Activated CD4-positive, alpha-beta memory T cell treated with anti-CD3 and anti-CD28 coated beads, Interleukin-2, amount 10 ng/mL, durations not matched to agents 7 days and 5 days (primary cell): ENCODE measurements at regions not wholly inside any gene's neighbourhood (a gene's known extent, or its start where the extent isn't known, plus 50 kb on each side); places are given as distances from the start of the nearest gene placed in this dataset.
"Not testable (repeated sequence)": the region's sequence is repeated elsewhere in the genome, so short reads cannot be mapped to it uniquely, and the experiment has no call there.

Experiments
- CTCF ChIA-PET: fragments of 350-600 bp; sonication (Branson Sonifier 250); formaldehyde crosslinking; loops from one replicate; lab custom pipeline; 2021; ENCODE audit warnings: antibody characterized with exemption, inconsistent platforms; lab: Charles Lee
- POLR2A ChIA-PET: fragments of 350-600 bp; sonication (Branson Sonifier 250); formaldehyde crosslinking; loops from one replicate; lab custom pipeline; 2021; ENCODE audit warnings: antibody characterized with exemption; lab: Charles Lee
- DNase-seq: peaks from one replicate; pipeline ENCODE4 v3.0.0-alpha.2; 2020
- H3K27ac Mint-ChIP-seq: one replicate; pipeline ENCODE4 v1.8.0; 2021; ENCODE audit warnings: mild to moderate bottlenecking, mixed read lengths
- H3K27me3 Mint-ChIP-seq: one replicate; pipeline ENCODE4 v1.8.0; 2021; ENCODE audit warnings: mixed read lengths
- H3K36me3 Mint-ChIP-seq: one replicate; pipeline ENCODE4 v1.8.0; 2021; ENCODE audit warnings: low read depth, mixed read lengths
- H3K4me1 Mint-ChIP-seq: one replicate; pipeline ENCODE4 v1.8.0; 2021; ENCODE audit warnings: mixed read lengths
- H3K4me3 Mint-ChIP-seq: one replicate; pipeline ENCODE4 v1.8.0; 2021; ENCODE audit warnings: mild to moderate bottlenecking, mixed read lengths
- H3K9me3 Mint-ChIP-seq: one replicate; pipeline ENCODE4 v1.8.0; 2021; ENCODE audit warnings: mixed read lengths

DNA sequence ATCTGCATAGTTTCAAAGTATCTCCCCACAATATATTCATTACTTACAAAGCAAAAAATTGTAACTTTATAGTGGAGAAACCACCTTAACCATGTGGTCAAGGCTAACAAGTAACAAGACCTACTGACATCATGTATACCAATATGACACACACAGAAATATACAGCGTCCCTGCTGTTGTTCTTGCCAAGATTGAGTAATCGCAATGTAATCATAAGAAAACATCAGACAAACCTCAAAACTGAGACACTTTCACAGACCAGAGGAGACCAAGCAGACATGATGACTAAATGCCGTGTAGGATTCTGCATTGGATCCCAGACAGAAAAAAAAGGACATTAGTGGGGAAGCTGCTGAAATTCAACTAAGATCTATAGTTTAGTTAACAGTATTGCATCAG lies 123.0 kb downstream of the ACAA2 start:
- H3K36me3 Mint-ChIP-seq: no peaks in the 10 kb centered on the region
- CTCF ChIA-PET: no interaction called here
- no peak overlapping the region for H3K27ac Mint-ChIP-seq

GRCh38 chr18:49685231-49685942 lies 123.5 kb downstream of the LIPG start:
- H3K27ac Mint-ChIP-seq: no peak overlapping the region
- peaks cover 5% of the 10 kb centered on the region for H3K27me3 Mint-ChIP-seq
- POLR2A ChIA-PET: no interaction called here
- no peak overlapping the region for H3K4me3 Mint-ChIP-seq
- peaks cover 11% of the 10 kb centered on the region for H3K4me1 Mint-ChIP-seq
- CTCF ChIA-PET: no interaction called here
- DNase-seq: no peak
- H3K9me3 Mint-ChIP-seq: no peaks in the 10 kb centered on the region
- H3K36me3 Mint-ChIP-seq: no peaks in the 10 kb centered on the region

More for the DNA sequence above, 123.0 kb downstream of the ACAA2 start:
- H3K4me3 Mint-ChIP-seq: no peak overlapping the region
- DNase-seq: no peak
- no peaks in the 10 kb centered on the region for H3K9me3 Mint-ChIP-seq
- peaks cover 14% of the 10 kb centered on the region for H3K4me1 Mint-ChIP-seq
- POLR2A ChIA-PET: no interaction called here
- H3K27me3 Mint-ChIP-seq: peaks cover 7% of the 10 kb centered on the region

- H3K4me3 Mint-ChIP-seq, H3K36me3 Mint-ChIP-seq, H3K27me3 Mint-ChIP-seq, CTCF ChIA-PET, H3K27ac Mint-ChIP-seq, DNase-seq, POLR2A ChIA-PET, H3K9me3 Mint-ChIP-seq: not testable (repeated sequence)
- H3K4me1 Mint-ChIP-seq: peaks cover 11% of the 10 kb centered on the region
These were observed 120.9 kb downstream of the LIPG start for GRCh38 chr18:49682803-49683190.

DNA sequence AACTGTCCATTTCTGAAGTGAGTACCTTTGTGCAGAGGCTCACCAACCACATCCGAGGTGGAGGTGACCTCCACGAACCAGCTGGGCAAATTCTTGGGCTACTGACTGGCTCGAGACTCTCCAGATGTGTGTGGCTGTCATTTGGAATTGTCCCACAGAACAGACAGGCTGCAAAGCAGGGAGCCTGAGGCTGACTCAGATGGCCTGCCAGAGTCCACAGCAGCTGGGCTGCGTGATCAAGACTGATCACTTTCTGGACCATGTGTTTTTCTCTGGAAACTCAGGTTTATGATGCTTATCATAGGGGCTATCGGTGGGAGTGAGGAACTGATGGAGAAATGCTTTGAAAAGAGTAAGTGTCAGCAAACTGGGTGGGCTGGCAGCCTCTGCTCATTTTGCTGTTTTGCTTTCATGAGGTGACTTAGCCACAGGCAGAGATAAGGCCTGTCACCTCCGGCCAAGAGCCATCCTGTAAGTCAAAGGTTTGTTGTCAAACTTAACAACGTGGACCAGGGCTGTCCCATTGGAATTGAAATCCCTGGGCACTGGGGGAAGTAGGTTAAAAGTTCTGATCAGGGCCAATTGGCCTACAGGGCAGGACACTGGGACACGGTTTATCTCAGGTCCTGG lies 120.4 kb downstream of the LIPG start:
- Mint-ChIP-seq H3K36me3 (no peaks in the 10 kb centered on the region), H3K4me3 (no peak overlapping the region), H3K27me3 (peaks cover 4% of the 10 kb centered on the region), H3K9me3 (no peaks in the 10 kb centered on the region), H3K4me1 (peaks cover 11% of the 10 kb centered on the region), H3K27ac (no peak overlapping the region)
- POLR2A ChIA-PET: no interaction called here
- no peak for DNase-seq
- CTCF ChIA-PET: interaction anchor here (0.6 kb wide), 1 partner anchor 49 kb away, joined by 5 read pairs; no protein-coding TSS in a partner anchor

- Mint-ChIP-seq H3K27ac (no peak overlapping the region), H3K27me3 (peaks cover 4% of the 10 kb centered on the region), H3K4me1 (peaks cover 11% of the 10 kb centered on the region), H3K9me3 (no peaks in the 10 kb centered on the region), H3K4me3 (no peak overlapping the region), H3K36me3 (no peaks in the 10 kb centered on the region)
- POLR2A ChIA-PET: no interaction called here
- no peak for DNase-seq
- CTCF ChIA-PET: interaction anchor here (0.6 kb wide), 1 partner anchor 48 kb away, joined by 5 read pairs; no protein-coding TSS in a partner anchor
These were observed 119.5 kb downstream of the LIPG start for GRCh38 chr18:49681387-49681786.

DNA sequence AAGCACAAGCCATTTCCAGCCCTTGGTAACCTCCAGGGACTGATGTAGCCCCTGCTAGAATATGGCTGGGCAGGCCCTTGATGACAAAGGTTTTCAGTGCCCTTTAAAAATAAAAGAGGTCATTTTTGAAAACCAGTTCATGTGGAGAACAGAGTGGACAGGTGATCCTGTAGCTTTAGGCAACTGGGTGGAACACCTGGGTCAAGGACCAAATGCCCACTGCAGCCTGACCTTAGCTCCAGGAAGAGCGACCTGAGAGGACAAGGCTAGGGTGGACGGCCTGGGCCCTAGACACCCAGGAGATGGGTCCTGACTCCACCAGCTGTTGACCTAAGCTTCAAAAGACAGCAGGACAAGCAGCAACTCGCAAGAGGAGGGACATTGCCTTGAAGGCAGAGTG lies 116.6 kb downstream of the LIPG start:
- no peak overlapping the region for H3K4me3 Mint-ChIP-seq
- no peak overlapping the region for H3K27ac Mint-ChIP-seq
- no peaks in the 10 kb centered on the region for H3K36me3 Mint-ChIP-seq
- CTCF ChIA-PET: no interaction called here
- H3K9me3 Mint-ChIP-seq: no peaks in the 10 kb centered on the region
- no peaks in the 10 kb centered on the region for H3K4me1 Mint-ChIP-seq
- peaks cover 2% of the 10 kb centered on the region for H3K27me3 Mint-ChIP-seq
- no peak for DNase-seq
- POLR2A ChIA-PET: no interaction called here

DNA sequence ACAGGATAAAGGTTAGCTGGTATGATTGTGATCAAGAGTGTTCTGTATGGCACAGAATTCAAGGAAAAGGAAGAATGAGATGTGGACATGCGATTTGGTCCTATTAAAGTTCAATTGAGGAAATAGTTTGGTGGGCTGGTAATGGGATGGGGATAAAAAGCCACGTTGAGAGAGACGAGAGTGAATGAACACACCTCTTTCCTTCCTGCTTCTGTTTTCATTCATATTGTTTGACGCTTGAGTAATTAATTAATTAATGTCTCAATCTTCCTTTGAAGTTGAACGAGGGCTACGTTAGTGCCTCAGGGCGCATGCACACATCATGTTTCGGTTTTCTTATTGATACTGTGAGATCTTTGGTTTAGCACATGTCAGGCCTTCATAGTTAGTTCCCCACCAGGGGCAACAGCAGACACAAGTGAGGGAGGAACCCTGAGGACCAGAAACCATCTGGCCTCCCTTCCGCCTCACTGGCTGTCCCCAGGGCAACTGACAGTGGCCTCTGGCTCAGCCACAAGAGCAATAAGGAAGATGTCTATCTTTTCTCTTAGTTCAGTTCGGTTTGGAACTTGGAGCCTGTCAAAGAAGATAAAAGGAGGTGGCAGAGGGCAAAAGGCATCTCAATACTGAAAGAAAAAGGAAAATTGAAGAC lies 116.0 kb downstream of the LIPG start:
- Mint-ChIP-seq H3K4me3 (no peak overlapping the region), H3K27me3 (peaks cover 3% of the 10 kb centered on the region), H3K4me1 (no peaks in the 10 kb centered on the region), H3K9me3 (no peaks in the 10 kb centered on the region), H3K36me3 (no peaks in the 10 kb centered on the region), H3K27ac (no peak overlapping the region)
- CTCF ChIA-PET: no interaction called here
- no peak for DNase-seq
- POLR2A ChIA-PET: no interaction called here

- CTCF ChIA-PET: no interaction called here
- POLR2A ChIA-PET: no interaction called here
These were observed 115.2 kb downstream of the LIPG start for GRCh38 chr18:49677081-49677480.

DNA sequence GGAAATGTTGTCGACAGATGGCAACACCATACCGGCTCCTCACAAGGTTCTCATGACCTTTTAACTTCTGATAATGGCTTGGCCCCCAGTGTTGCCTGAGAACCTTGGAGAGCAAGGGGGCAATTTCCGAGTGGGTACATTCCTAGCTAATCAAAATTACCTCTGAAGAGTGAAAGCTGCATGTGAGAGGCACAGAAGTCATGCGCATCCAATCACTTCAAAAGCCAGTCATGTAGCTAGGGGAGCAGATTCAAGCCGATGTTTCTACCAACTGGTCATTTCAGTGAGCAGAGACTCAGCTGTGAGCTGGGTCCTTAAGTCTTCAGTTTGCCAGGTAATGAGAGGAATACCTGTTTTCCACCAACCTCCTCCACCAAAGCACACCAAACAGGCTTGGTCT lies 111.4 kb downstream of the LIPG start:
- CTCF ChIA-PET: no interaction called here

More at GRCh38 chr18:49677081-49677480, 115.2 kb downstream of the LIPG start:
- Mint-ChIP-seq H3K27ac (no peak overlapping the region), H3K4me1 (no peaks in the 10 kb centered on the region), H3K36me3 (no peaks in the 10 kb centered on the region), H3K4me3 (no peak overlapping the region), H3K9me3 (no peaks in the 10 kb centered on the region), H3K27me3 (peaks cover 9% of the 10 kb centered on the region)
- DNase-seq: no peak

DNA sequence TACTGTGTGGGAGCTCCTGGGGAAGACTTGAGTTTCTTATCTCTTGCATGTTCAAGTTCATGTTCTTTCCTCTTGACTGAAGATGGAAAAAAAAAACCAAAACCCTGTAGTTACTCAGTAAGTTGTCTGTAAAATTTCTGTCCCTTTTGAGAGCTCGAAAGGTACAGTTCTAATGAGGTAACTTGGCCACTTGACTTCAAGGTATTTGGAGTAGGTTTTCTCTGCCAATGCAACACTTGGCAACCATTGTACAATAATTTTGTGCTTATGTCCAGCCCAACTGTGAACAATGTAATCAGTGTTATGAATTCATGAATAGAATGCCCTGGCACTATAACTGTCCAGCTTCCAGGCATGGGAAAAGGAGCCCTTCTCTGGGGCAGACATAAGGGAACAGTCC lies 111.0 kb downstream of the LIPG start:
- H3K27me3 Mint-ChIP-seq: peaks cover 16% of the 10 kb centered on the region
- H3K4me3 Mint-ChIP-seq: no peak overlapping the region
- ChIA-PET POLR2A (no interaction called here), CTCF (no interaction called here)
- H3K27ac Mint-ChIP-seq: no peak overlapping the region
- H3K9me3 Mint-ChIP-seq: no peaks in the 10 kb centered on the region
- H3K36me3 Mint-ChIP-seq: no peaks in the 10 kb centered on the region
- no peaks in the 10 kb centered on the region for H3K4me1 Mint-ChIP-seq
- no peak for DNase-seq

More for the DNA sequence above, 111.4 kb downstream of the LIPG start:
- POLR2A ChIA-PET: no interaction called here
- H3K9me3 Mint-ChIP-seq: no peaks in the 10 kb centered on the region
- no peak overlapping the region for H3K4me3 Mint-ChIP-seq
- no peak overlapping the region for H3K27ac Mint-ChIP-seq
- no peak for DNase-seq
- H3K36me3 Mint-ChIP-seq: no peaks in the 10 kb centered on the region
- peaks cover 16% of the 10 kb centered on the region for H3K27me3 Mint-ChIP-seq
- H3K4me1 Mint-ChIP-seq: no peaks in the 10 kb centered on the region

DNA sequence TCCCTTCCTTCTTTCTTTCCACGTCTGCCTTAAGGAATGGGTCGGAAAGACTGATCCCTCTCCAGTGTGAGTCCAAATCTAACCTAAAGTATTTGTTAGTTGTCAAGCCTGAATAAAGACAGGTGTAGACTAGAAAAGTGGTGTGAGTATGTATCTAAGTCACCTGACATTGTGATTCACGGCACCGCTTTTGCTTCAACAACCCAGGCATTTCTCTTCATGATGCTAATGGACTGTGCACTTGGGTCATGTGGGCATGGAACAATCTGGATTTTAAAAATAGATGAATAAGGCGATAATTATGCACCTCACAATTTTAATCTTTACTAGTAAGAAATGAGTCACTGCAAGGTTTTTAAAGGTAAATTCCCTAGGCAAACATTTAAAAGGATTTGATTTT lies 107.5 kb downstream of the LIPG start:
- POLR2A ChIA-PET: no interaction called here
- H3K4me1 Mint-ChIP-seq: no peaks in the 10 kb centered on the region
- no peak overlapping the region for H3K27ac Mint-ChIP-seq
- H3K27me3 Mint-ChIP-seq: peaks cover 31% of the 10 kb centered on the region
- CTCF ChIA-PET: no interaction called here
- no peak overlapping the region for H3K4me3 Mint-ChIP-seq
- DNase-seq: no peak
- H3K36me3 Mint-ChIP-seq: no peaks in the 10 kb centered on the region
- H3K9me3 Mint-ChIP-seq: no peaks in the 10 kb centered on the region

- Mint-ChIP-seq H3K27ac (no peak overlapping the region), H3K4me1 (no peaks in the 10 kb centered on the region), H3K9me3 (no peaks in the 10 kb centered on the region), H3K4me3 (no peak overlapping the region), H3K36me3 (no peaks in the 10 kb centered on the region), H3K27me3 (peaks cover 31% of the 10 kb centered on the region)
- POLR2A ChIA-PET: no interaction called here
- CTCF ChIA-PET: no interaction called here
- no peak for DNase-seq
These were observed 106.9 kb downstream of the LIPG start for GRCh38 chr18:49668574-49669275.

DNA sequence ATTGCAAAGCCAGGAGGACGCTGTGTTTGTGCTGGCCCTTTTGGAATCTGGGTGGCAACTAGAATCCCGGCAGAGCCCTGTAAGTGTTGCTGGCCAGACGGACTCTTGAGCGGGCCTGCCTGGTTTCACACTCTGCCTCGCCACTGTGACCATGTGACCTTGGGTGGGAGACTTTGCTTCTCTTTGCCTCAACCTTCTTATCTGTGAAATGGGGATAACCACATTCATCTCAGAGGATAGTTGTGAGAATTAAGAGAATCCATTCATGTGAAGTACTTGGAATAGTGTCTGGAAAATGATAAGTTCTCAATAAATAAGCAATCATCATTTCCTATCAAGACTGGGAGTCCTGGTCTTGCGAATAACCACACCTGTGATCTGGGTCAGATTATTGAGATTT lies 105.6 kb downstream of the LIPG start:
- no peaks in the 10 kb centered on the region for H3K9me3 Mint-ChIP-seq
- DNase-seq: no peak

More for the DNA sequence above, 105.6 kb downstream of the LIPG start:
- Mint-ChIP-seq H3K36me3 (no peaks in the 10 kb centered on the region), H3K4me1 (no peaks in the 10 kb centered on the region), H3K27ac (no peak overlapping the region), H3K4me3 (no peak overlapping the region), H3K27me3 (peaks cover 27% of the 10 kb centered on the region)
- POLR2A ChIA-PET: no interaction called here
- CTCF ChIA-PET: no interaction called here
